ENCODE measurements at regions not wholly inside any gene's neighbourhood (a gene's known extent, or its start where the extent isn't known, plus 50 kb on each side); places are given as distances from the start of the nearest gene placed in this dataset.
"Not testable (repeated sequence)": the region's sequence is repeated elsewhere in the genome, so short reads cannot be mapped to it uniquely, and the experiment has no call there.

DNA sequence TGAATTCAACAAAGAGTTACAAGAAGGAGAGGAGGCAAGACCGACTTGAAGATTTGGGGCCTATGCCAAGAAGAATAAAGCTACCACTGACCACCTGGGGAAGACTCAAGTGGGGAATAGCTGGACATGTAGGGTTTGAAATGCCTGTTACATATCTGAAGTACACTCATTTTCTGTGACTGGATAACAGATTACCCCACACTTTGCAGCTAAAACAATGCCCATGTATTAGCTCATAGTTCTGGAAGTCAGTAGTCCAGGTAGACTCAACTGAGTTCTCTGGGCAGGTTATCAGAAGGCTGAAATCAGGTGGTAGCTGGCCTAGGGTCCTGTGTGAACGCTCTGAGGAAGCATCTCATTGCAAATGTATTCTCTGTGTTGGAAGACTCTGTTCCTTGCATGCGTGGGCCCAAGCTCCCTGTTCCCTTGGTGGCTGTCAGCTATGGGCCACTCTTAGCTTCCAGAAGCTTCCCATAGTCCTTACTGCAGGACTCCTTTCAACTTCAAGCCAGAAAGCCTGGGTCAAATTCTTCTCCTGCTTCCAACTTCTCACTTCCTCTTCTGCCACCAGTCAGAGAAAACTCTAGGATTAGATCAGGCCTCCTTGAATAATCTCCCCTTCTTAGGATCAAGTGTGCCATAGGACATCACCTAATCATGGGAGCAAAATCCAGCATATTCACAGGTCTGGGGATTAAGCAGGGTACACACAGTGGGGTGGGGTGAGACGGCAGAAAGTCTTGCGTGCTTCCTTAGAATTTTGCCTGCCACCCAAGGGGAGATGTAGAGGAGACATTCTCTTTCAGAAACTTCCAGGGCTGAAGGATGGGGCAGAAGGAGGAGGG is 187.8 kb downstream of the SHQ1 start:
- no peak for DNase-seq (ENCODE audit: low read depth)

DNA sequence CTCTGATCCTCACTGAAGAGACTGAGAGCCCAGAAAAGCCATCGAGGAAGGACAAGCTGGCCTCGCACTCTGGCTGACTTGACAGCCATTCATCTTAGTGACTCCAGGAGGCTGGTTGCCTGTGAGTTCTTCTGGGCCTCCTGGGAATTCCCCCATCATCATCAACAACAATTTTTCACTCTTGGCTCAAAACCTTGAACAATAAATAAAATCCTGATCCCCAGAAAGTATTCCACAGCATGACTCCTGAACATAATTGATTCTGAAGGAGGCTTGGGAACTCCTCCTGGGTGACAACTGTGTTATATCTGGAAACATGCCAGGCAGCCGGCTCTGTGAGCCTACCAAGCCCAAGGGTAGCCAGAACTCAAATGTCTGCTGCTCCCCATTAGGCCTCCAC is 188.6 kb downstream of the SHQ1 start:
- no peak for DNase-seq (ENCODE audit: low read depth)

DNA sequence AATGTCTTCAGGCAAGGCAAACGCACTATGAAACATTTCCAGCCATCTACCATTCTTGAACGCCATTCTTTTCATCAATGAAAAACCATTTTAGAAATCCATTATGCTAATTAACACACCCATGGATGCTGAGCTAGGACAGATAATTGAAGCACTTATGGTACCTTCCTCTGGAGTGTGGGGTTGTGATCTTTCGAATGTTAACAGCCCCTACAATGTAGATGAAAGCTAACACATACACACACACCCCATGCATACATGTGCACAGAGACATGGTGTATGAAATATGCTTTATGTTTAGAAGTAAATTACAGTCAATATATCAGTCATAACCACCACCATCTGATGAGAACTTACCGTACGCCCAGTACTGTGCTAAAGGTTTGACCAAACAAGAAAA is 189.1 kb downstream of the SHQ1 start:
- DNase-seq (ENCODE audit: low read depth), result no peak

DNA sequence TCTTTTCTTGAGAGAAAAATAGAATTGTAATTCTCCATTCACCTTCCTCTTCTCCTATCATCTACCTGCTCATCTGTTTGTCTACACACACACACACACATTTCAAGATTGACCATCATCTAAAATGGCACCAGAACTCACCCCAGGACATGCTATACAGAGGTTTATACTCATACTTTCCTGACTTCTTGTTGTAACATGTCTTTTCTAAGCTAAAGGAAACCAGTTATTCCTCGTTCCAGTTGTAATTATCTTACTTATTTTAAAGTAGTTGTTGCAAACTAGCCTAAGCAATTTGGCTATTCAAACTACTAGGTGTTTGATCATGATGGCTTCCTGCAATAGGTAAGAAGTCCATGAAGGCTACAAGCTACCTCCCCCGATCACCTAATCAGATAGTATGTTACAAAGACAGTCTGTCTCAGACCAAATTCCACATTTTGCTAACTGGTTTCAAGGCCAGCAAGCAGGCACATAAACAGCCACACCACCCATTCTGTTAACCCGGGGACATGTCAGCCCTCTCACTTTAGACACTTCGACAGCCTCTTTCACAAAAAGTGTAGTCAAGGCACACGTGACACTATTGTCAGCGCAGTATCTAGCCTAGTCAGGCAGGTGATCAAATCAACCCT is 189.7 kb downstream of the SHQ1 start:
- no peak for DNase-seq (ENCODE audit: low read depth)

DNA sequence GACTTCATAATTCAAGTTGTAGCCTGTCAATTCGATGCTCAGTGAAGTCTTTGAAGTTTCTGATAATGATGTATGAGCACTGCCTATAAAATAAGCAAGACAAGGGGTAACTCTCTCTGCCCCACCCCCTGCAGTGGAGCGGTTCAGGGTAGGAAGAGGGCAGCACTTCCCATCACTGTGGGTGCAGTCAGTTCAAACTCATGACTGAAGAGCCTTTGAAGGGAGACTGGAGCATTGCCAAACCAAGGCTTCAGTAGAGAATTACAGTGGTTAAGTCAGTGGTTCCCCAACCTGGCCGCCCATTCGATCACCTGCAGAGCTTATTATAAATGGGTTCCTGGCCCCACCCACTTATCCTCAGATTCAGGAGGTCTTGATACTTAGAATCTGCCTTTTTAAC is 190.6 kb downstream of the SHQ1 start:
- no peak for DNase-seq (ENCODE audit: low read depth)

DNA sequence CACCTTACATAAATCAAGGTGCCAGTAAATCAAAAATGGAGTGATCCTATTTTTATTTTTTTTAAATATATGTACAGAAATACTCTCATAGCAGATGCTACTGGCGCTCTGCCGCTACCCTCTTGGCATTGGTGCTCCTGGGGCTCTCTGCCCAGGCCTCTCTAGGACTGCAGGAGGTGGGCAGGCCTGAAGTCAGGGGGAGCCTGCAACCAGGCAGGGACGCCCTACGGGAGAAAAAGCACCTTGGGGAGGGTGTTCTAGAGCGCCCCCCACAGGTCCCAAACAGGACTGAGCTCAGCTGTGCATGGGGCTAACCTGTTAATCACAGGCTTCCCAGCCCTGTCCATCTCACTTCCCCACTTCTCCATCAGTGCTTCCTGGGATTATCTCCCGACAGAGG is 192.5 kb downstream of the SHQ1 start:
- no peak for DNase-seq (ENCODE audit: low read depth)

DNA sequence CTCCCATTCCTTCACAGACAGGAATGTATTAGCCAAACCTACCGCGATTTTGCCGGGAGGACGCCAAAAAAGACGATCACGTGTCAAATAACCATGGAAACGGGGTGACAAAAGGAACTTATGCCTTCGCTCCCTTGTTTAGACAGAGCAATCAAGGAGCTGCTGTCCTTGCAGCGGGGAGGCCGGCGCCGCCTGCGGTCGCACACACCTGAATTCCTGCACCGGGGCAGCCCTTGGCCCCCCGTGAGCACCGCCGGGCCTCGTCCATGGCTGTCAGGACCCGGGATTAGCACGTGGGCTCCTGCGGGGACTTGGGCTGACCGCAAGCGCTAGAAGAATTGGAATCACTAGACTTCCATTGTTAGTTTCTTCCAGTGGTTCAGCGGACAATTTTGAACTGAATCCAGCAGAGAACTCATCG is 193.1 kb downstream of the SHQ1 start:
- no peak for DNase-seq (ENCODE audit: low read depth)

DNA sequence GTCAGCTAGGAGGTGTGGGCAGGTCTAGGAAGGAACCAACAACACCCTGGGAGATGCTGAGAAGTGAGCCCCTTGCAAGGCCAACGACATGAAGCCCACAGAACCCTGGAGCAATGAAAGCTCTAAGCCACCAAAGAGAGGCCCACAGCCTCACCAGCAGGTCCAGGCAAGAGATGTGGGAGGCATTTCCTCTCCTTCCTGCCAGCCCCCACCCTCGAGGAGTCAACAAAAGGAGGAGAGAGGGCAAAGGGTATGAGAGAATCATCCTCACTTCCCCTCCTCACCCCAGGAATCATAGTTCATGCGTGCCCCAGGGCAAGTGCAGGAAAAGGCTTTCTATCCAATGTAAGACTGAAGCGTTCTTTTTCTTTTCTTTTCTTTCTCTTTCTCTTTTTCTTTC is 195.8 kb downstream of the SHQ1 start:
- no peak for DNase-seq (ENCODE audit: low read depth)

DNA sequence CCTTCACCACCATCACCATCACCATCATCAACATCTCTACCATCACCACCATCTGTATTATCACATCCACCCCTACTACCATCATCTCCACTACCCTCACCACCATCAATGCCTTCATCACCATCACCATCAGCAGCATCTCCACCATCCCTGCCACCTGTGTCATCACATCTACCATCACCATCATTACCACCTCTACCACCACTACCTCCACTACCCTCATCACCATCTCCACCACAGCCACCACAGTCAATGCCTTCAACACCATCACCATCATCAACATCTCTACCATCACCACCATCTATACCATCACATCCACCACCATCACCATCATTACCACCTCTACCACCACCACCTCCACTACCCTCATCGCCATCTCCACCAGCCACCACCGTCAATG is 196.7 kb downstream of the SHQ1 start:
- no peak for DNase-seq (ENCODE audit: low read depth)

DNA sequence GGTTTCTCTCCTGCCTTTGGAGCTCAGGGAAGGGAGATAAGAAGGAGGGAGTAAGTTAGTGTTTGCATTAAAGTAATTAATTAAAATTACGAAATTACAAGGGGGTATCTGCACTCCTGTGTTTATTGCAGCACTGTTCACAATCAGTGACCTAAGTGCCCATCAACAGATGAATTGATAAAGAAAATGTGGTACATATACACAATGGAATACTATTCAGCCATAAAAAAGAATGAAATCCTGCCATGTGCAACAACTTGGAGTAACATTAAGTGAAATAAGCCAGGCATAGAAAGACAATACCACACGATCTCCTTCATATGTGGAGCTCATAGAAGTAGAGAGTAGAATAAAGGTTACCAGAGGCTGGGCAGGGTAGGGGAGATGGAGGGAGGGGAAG is 202.0 kb downstream of the SHQ1 start:
- DNase-seq (ENCODE audit: low read depth), result no peak

DNA sequence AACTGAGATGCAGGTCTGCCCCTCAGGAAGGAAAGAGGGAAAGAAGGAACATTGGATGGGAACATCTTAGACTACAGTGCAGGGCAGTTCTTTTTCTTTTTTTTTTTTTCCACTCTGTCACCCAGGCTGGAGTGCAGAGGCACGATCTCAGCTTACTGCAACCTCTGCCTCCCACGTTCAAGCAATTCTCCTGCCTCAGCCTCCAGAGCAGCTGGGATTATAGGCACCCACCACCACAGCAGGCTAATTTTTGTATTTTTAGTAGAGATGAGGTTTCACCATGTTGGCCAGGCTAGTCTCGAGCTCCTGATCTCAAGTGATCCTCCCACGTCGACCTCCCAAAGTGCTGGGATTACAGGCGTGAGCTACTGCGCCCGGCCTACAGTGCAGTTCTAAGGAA is 204.6 kb downstream of the SHQ1 start:
- not testable (repeated sequence) for DNase-seq (ENCODE audit: low read depth)

DNA sequence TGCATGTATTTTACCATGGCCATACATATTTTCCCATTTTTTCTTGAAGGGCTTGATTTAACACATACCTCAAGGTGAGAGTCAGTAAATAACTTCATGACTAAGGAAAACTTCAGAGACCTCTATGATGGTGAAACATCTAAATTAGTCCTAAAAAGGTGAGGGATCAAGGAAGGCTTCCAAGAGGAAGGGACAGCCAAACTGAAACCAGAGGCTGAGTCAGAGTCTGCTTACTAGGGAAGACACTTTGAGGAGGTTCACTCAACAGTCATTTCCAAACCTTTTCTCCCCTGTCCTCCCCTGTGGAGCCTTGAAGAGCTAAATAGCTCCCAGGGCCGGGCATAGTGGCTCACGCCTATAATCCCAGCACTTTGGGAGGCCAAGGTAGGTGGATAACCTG is 206.6 kb downstream of the SHQ1 start:
- DNase-seq (ENCODE audit: low read depth), result no peak

DNA sequence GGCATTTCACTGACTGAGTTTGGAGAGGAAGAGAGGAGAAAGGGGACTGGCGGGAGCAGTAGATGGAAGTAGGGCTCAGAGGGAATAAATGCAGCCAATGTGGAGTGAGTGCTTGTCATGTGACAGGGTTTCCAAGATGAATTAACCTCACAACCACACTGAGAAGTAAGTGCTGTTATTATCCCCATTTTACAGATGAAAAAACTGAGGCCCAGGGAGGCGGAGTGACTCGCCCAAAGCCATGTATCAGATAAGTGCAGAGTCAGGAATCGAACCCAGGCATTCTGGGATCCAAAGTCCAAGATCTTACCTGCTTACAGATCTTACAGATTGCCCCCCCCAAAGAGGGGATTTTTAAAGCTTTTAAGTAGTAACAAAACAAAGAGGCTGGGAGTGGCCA is 207.2 kb downstream of the SHQ1 start:
- DNase-seq (ENCODE audit: low read depth), result no peak

DNA sequence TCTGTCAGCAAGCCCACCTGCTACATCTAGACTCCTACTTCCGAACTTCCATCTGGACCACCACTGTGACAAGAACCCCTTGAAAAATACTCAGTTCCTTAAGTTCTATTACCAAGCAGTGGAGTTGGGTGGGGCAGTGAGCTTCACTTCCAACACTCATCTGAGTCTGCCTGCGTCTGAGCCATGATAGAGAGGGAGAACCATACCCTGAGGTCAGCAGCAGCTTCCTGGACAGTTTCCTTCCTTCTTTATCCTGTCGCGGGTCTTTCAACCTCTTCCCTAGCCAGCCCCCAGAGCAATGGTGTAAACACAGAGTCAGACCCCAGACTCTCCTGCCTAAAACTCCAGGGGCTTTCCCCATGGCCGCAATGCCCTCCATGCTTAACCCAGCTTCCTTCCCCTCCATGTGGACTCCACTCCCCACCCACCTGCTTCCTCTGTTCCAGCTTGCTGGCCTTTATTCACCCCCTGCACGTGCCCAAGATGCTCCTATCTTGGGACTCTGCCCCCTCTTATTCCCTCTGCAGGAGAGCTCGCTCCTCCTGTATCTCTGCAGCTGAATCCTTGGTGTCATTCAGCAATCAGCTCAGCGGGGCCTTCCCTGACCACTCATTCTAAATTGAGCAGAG is 211.2 kb downstream of the SHQ1 start:
- DNase-seq (ENCODE audit: low read depth), result no peak

DNA sequence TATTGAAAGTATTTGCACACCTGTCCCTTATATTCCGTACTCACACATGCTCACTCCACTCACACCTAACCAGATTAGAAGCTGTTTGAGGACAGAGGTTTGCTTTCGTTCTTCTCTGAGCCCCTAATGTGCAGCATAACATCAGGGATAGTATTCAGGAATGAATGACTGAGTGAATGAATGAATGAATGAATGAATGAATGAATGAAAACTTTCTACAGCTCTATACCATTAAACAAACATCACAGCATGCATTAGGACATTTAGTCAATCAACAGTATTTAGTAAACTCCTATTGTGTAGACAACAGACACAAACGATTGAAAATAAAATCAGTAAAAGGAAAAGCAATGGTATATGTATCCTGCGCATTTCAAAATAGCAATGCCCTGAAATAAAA is 212.7 kb downstream of the SHQ1 start:
- no peak for DNase-seq (ENCODE audit: low read depth)

DNA sequence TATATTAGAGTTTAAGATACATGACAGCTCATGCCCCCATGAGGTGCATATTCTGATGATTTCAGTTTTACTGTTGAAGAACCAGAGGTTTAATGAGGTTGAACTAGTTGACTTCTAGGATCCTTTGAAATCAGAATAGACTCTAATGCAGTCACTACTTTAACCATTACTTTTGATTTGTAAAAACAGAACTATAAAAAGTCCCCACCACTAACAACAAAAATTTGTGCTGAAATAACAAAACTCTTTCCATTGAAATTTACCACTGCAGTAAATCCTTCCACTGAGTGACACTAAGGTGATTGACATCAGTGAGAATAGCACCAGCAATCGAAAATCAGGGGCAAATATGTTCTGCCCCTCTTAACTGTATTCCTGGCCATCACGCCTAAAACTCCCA is 214.1 kb downstream of the SHQ1 start:
- DNase-seq (ENCODE audit: low read depth), result no peak

DNA sequence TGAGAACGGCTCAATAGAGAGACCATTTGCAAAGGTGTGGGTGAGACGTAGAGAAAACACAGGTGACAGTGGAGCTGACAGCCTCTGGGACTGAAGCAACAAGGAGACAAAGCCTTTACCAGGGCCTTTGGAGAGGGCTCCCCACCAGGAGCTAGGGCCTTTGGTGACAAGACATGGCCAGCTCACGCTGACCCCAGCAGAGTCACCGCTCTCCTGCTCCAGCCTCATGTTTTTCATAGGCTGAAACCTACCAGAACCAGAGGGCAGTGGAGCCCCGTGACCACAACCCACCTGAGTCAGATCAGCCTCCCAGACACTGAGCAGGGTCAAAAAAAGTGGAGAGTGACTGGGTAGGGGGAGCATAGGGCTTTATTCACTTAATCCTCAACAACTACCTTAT is 214.7 kb downstream of the SHQ1 start:
- DNase-seq (ENCODE audit: low read depth), result no peak

DNA sequence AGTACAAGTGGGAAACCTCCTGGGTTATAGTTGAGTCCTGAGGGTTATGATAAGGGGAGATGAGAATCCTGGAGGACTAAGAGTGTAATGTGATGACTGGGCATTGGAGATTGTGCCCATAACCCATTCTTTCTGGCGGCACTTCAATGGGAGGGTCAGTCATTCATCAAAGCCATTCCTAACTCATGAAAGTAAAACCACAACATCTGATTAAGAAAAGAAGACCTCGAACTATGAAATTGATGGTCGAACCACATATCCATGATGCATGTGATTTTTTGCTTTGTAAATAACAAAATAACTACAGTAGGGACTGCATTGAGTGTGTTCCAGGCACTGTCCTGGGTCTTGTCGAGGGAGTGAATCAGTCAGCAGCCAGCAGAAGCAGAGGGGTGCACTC is 215.1 kb downstream of the SHQ1 start:
- no peak for DNase-seq (ENCODE audit: low read depth)

DNA sequence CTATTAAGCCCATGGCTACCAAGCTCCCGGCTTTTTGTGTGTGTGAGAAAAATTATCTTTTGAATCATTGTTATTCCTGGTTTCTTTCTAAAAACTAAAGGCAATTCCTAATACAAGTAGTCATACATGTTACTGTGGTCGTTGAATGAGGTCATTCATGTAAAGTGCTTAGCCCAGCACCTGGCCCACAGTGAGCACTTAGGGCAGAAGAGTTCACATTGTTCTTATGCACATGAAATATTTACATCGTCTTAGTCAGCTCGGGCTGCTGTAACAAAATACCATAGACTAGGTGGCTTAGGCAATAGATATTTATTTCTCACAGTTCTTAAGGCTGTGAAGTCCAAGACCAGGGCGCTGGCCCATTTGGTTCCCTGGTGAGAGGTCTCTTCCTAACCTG is 216.1 kb downstream of the SHQ1 start:
- no peak for DNase-seq (ENCODE audit: low read depth)

DNA sequence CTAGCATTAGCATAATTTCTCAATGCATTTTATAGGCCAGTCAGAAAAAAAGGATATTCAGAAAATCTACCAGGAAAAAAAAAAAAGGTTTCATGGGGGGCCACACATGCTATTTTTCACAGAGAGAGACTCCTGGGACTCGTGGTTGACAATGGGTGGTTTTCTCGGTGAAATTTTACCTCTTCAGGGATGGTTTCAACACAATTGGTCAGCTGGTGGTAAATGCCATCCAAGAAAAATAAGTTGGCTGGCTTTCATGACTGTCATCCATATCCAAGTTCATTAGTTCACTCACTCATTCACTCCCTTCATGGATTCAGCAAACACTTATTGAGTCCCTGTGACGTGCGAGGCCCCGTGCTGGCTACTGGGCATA is 217.3 kb downstream of the SHQ1 start:
- no peak for DNase-seq (ENCODE audit: low read depth)

DNA sequence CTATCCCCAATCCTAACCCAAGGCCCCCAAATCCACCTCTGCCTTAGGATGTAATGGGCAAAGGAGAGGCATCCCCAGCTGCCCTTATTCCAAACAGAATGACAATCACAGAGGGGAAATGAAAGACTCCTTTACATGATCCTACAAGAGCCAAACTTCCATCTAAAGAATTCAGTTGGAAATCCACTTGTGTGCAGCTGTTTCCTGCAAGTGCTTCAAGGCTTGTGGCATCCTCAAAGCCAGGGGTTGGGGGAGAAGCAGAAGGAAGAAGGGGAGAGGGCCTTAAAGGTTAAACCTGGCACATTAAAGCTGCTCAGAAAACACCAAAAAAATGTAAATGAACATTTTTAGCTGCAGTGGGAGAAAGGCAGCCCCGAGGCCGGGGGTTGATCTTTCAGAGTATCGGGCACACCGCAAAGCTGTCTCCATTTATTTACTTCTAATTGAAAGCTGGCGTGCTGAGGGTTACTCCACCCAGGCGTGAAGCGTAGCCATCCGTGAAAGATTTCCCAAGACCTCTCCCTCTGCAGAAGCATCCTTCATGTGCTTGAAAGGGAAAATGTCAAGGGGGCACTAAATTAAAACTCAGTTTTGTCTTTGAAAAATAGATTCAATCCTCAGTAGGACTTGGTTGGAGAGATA is 217.8 kb downstream of the SHQ1 start:
- DNase-seq (ENCODE audit: low read depth), result no peak

DNA sequence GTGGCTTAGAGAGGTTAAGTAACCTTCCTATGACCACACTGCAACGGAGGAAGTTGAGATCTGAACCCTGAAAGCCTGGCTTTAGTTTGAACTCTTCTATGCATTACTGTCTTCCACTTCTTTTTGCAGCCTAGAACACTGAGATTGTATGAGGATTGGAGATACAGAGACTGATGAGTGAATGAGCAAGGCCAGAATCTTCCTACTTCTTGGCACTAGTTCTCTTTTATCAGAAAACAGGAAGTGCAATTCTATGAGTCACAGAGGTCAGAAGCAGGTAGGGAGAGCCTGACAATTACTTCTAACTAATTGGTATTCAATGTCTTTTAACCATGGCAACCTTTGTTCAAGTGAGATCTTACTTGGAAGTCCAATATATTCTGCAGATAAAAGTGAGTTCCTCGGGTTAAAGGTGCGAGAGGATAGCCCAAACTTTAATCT is 219.0 kb downstream of the SHQ1 start:
- DNase-seq (ENCODE audit: low read depth), result no peak

DNA sequence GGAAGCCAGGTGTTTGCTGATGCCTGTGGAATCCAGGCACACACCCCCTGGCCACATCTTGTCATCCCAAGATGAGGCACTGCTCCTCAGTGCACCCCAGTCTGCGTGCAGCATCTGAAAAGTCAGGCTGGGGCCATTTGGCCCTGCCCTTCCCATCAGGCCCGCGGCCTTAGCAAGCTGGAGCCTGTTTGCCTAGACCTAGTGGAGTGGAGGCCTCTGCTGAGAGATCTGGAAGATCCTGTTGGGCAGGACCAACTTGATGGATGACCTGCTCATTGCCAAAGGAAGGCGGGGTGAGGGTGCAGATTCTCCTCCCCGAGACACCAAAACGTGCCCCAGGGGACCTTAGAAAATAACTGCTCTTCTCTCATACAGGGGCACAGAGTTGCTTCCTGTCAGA is 220.2 kb downstream of the SHQ1 start:
- no peak for DNase-seq (ENCODE audit: low read depth)

Measured in forelimb muscle (tissue), 1 donor.